EH (cell line): ENCODE measurements at regions not wholly inside any gene's neighbourhood (a gene's known extent, or its start where the extent isn't known, plus 50 kb on each side); places are given as distances from the start of the nearest gene placed in this dataset.

ENCODE experiments used
- DNase-seq: peaks from one replicate; pipeline ENCODE4 v3.0.0-alpha.2; 2015; ENCODE audit warnings: low read depth

DNA sequence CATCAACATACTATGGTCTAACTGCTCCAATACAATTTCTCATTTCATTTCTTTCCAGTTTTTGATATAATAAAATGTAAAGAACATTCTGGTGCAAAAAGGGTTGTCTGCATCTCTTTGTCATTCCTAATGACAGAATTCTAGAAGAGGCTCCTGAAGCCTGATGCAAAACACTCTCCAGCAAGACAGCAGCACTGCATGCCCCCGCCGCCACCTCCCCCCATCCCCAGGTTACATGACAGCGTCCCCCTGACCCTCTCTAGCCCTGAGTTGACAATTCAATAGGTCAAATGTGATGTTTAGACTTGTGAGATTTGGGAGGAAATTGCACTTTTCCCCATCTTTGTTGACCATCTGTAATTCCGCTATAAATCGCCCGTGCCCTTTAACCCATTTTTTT lies 64.6 kb upstream of the C1orf21 start:
- no peak for DNase-seq

DNA sequence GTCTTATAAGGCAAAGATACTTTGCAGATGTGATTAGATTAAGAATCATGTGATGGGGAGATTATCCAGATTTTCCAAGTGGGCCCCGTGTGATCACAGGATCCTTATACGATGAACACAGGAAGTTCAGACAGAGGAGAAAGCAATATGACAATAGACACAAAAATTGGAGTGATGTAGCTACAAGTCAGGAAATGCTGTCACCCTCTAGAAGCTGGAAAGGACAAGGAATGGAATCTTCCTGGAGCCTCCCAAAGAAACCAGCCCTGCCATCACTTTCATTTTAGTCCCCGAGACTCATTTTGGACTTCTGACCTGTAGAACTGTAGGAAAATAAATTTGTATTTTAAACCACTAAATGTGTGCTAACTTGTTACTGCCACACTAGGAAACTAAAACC lies 61.9 kb upstream of the C1orf21 start:
- no peak for DNase-seq

DNA sequence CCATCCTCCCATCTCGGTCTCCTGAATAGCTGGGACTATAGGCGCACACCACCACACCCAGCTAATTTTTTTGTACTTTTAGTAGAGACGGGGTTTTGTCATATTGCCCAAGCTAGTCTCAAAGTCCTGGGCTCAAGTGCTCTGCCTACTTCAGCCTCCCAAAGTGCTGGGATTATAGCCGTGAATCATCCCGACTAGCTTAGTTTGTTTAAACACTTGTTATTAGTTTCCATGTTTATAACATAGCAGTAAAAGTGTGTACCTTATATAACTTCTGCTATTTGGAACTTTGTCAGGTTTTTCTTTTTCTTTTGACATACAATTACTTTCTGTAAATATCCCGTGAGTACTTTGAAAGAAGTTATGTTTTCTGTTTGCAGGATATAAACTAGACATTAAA lies 60.6 kb upstream of the C1orf21 start:
- DNase-seq, result no peak

DNA sequence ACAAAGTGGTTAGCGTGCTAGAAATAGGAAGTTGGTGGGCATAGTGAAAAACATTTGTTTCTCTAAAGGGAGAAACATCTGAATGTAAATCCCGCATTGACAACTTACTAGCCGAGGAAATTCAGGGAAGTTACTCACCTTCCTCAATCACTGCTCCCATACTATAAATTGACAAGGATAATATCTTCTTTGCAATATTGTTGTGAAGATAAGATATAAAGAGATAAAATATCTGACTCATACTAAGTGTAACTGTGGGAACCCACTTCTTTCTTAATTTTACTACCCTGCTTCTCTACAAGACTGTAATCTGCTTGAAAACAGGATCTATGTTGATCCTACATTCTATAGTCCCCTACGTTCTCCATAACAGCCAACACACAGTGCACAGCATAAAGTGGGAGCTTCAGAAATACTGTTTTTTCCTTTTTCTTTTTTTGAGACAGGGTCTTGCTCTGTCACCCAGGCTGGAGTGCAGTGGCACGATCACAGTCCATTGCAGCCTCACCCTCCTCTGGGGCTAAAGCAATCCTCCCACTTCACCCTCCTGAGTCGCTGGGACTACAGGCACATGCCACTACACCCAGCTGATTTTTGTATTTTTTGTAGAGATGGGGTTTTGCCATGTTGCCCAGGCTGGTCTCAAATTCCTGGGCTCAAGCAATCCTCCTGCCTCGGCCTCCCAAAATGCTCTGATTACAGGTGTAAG lies 57.4 kb upstream of the C1orf21 start:
- no peak for DNase-seq

DNA sequence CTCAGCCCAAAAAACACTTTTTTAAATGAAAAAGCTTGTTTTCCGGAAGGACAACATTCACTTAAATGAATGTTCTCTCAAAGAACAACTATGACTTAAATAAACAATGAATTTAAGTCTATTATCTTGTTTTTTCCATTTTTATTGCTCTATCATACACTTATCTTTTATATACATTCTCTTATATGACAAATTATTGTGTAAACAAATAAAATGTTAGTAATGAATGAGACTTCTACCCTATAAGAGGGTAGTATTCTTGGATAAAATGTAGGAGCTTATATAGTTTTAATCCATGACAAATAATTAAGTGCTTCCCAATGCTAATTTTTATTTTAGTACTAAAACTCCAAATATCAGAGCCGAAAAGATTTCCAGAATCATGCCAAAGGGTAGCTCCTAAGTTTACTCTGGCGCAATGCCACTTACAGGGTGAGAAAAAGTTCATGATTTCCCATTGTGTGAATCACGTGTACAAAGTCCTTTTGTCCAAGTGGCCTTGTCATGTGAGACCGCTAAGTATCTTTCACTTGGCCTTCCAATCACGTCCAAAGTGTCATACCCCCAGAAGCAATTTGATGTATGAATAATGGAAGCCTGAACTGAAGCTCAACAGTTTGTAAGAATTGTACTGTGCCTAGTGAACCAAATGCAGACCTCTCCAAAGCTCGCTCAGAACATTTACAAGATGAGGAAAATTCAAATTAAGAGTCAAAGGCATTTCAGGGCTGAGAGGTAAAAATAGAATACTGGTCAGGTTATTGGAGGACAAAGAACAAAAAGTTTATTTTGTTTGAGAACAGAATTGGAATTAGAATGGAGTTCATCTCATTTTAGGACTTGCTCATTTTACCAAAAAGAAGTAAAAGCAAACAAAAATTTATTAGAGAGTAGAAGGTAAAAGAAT lies 56.6 kb upstream of the C1orf21 start:
- DNase-seq, result no peak

DNA sequence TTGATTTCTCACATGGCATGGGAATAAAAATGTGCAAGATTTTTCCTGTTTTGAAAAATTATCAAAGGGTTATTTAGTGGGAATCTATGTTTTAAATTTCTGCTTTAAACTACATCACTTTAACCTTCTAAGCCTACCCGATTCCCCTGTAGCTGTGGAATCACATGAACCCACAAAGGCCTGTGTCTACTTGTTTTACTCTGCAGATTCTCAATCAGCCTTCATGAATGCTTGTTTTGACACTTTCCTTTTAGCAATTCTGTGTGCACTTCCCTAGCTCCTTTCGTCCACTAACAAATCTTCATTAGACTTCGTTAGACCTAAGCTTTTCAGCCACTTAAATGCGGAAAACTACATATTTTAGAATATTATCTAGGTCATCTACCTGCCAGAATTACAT lies 56.0 kb upstream of the C1orf21 start:
- DNase-seq, result no peak
